Adrenal gland (tissue), 5 donors: ENCODE measurements at regions not wholly inside any gene's neighbourhood (a gene's known extent, or its start where the extent isn't known, plus 50 kb on each side); places are given as distances from the start of the nearest gene placed in this dataset.

ENCODE experiments used
- POLR2A ChIP-seq, 2 donors: fragments of 450-650 bp; IDR thresholded peaks; one replicate each; pipeline ENCODE4 v1.6.1; 2017; ENCODE audit warnings: antibody characterized with exemption in 2 of 2, mild to moderate bottlenecking in 2 of 2, moderate library complexity in 1 of 2
- TF ChIP-seq, protein P1 (sequence below), 6 experiments: fragments of 450-650 bp in 4 of 6; fragments of 200-600 bp in 2 of 6; sonication (generic) in 1 of 6; IDR thresholded peaks; 1 replicate in 5 of 6; 2 replicates in 1 of 6; pipeline versions ENCODE4 v1.5.1 to v1.8.0; 2016 to 2021; ENCODE audit warnings: antibody characterized with exemption in 6 of 6, mild to moderate bottlenecking in 2 of 6, moderate library complexity in 1 of 6
- donor health status: DM: no; HTN: no; CAD: no.

DNA sequence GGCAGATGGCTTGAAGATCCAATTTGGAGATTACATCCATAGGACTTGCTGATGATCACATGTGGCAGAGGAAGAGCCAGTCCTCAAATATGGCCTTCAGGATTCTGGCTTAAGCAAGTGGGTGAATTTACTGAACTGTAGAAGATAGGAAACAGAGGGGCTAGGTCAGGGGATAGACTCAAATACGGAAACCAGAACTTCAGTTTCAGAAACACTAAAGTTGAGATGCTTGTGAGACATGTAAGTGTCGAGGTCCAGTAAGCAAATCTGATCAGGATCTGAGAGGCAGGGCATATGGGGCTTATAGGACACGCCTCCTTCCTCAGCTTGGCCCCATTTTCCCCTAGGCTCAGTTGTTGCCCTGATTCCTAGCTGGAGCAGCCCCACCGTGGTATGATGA is 107.7 kb downstream of the LBH start:
- TF ChIP-seq, protein P1, sequence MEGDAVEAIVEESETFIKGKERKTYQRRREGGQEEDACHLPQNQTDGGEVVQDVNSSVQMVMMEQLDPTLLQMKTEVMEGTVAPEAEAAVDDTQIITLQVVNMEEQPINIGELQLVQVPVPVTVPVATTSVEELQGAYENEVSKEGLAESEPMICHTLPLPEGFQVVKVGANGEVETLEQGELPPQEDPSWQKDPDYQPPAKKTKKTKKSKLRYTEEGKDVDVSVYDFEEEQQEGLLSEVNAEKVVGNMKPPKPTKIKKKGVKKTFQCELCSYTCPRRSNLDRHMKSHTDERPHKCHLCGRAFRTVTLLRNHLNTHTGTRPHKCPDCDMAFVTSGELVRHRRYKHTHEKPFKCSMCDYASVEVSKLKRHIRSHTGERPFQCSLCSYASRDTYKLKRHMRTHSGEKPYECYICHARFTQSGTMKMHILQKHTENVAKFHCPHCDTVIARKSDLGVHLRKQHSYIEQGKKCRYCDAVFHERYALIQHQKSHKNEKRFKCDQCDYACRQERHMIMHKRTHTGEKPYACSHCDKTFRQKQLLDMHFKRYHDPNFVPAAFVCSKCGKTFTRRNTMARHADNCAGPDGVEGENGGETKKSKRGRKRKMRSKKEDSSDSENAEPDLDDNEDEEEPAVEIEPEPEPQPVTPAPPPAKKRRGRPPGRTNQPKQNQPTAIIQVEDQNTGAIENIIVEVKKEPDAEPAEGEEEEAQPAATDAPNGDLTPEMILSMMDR (IDR thresholded peaks at IDR 0.05) = no peak
- no peak for TF ChIP-seq POLR2A (IDR thresholded peaks at IDR 0.05)
